ENCODE measurements at regions not wholly inside any gene's neighbourhood (a gene's known extent, or its start where the extent isn't known, plus 50 kb on each side); places are given as distances from the start of the nearest gene placed in this dataset.

DNA sequence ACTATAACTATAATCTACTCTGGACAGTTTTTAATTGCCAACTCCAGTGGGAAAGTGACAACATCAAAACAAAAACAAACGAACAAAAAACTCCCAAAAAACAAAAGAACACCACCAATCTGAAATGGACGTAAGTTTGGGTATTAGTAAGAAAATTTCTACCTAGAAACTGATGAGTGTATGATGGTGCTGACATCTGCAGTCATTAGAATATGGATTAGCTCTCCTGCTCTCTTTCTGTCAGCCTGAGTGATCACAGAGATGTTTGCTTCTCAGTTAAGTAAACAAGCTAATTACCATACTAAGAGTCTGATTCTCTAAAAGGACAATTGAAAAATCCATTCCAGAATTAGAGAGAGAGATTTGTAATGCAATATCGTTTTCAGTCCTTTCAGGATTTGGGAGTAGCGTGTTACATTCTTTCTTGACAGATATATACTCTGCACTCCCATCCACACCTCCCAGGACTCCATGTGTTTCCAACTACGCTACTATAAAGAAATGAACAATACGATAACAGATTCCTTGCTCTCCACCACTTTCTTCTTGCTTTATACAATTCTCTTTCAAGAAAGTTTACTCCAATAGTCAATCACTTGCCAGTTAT, 1347.4 kb upstream of the PIK3C3 start:
- no peak overlapping the region for H3K4me3 ChIP-seq (ENCODE audit: low read length)
- no peaks in the 10 kb centered on the region for H3K36me3 ChIP-seq (ENCODE audit: insufficient read depth, low read length)
- WGBS = 88% methylated on average over 4 of the region's 6 CpGs
- no peaks in the 10 kb centered on the region for H3K9me3 ChIP-seq (ENCODE audit: insufficient read depth, low read depth, low read length)
- 0 out of 2 replicates have a peak, but pooled peaks cover 2% of the 10 kb centered on the region for H3K4me1 ChIP-seq (ENCODE audit: insufficient read depth, low read length)
- no peak overlapping the region for H3K27ac ChIP-seq (ENCODE audit: low read depth, low read length)
- no peaks in the 10 kb centered on the region for H3K27me3 ChIP-seq (ENCODE audit: insufficient read depth, low read length)
- H3K9ac ChIP-seq (ENCODE audit: low read depth, low read length) = no peak overlapping the region

DNA sequence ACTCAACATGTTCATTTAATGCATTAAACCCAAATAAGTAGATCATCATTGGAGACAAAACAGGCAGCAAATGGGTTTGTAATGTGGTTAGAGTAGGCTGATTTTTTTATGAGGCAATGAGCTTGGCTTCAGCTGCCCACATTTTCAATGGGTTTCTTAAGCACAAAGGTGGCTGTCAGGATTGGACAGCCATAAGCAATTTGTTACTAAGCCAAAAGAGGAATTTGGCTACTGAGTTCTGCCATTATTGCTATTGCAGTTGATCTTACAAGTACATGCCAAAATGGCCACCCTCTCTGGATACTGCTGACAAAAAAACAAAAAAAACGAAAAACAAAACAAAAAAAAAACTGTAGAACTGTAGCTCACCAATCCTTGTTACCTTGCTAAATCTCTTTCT, 1348.0 kb upstream of the PIK3C3 start:
- WGBS = 50% methylated on average over 1 of the region's 1 CpG
- Histone ChIP-seq H3K9ac (ENCODE audit: low read depth, low read length) (no peak overlapping the region), H3K4me1 (ENCODE audit: insufficient read depth, low read length) (0 out of 2 replicates have a peak, but pooled peaks cover 2% of the 10 kb centered on the region), H3K9me3 (ENCODE audit: insufficient read depth, low read depth, low read length) (no peaks in the 10 kb centered on the region), H3K27ac (ENCODE audit: low read depth, low read length) (no peak overlapping the region), H3K36me3 (ENCODE audit: insufficient read depth, low read length) (no peaks in the 10 kb centered on the region), H3K4me3 (ENCODE audit: low read length) (no peak overlapping the region), H3K27me3 (ENCODE audit: insufficient read depth, low read length) (no peaks in the 10 kb centered on the region)

DNA sequence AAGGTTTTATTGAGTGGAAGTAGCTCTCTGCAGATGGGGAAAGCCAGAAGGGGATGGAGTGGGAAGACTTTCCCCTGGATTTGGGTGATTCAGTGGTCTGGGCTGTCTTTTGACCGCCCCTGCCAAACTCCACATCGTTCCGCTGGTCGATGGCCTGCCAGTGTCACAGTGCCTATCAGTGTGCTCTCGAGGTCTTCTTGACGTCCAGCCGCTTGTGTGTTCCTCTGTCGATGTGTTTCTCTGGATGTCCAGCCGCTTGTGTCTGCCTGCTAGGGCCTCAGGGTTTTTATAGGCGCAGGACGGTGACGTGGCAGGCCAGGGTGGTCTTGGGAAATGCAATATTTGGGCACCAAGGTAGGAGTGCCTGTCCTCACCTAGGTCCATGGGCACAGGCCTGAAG, 1371.4 kb upstream of the PIK3C3 start:
- H3K27me3 ChIP-seq (ENCODE audit: insufficient read depth, low read length) = no peaks in the 10 kb centered on the region
- 92% methylated on average over 12 of the region's 12 CpGs for WGBS
- no peak overlapping the region for H3K27ac ChIP-seq (ENCODE audit: low read depth, low read length)
- H3K9me3 ChIP-seq (ENCODE audit: insufficient read depth, low read depth, low read length) = peaks cover 17% of the 10 kb centered on the region
- H3K36me3 ChIP-seq (ENCODE audit: insufficient read depth, low read length) = no peaks in the 10 kb centered on the region
- H3K9ac ChIP-seq (ENCODE audit: low read depth, low read length) = no peak overlapping the region
- H3K4me1 ChIP-seq (ENCODE audit: insufficient read depth, low read length) = no peaks in the 10 kb centered on the region
- H3K4me3 ChIP-seq (ENCODE audit: low read length) = no peak overlapping the region

DNA sequence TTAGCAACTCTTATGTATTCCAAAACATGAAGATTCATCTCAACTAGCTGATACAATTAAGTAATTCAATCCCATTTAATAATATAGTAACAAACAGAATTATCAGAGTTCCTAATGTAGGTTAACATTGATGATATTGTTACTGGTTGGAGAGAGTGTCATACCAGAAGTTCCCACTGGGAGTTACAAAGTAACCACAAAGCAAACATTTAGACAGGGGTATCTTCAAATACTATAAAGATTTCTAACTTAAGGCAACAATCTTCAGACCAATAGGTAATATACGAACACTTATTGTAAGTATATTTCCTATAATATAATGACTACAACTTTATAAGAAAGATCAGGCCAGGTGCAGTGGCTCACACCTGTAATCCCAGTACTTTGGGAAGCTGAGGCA, 1372.9 kb upstream of the PIK3C3 start:
- Histone ChIP-seq H3K9ac (ENCODE audit: low read depth, low read length) (no peak overlapping the region), H3K4me3 (ENCODE audit: low read length) (no peak overlapping the region), H3K27ac (ENCODE audit: low read depth, low read length) (no peak overlapping the region), H3K27me3 (ENCODE audit: insufficient read depth, low read length) (no peaks in the 10 kb centered on the region), H3K36me3 (ENCODE audit: insufficient read depth, low read length) (no peaks in the 10 kb centered on the region), H3K4me1 (ENCODE audit: insufficient read depth, low read length) (peaks cover 8% of the 10 kb centered on the region), H3K9me3 (ENCODE audit: insufficient read depth, low read depth, low read length) (peaks cover 11% of the 10 kb centered on the region; the same call in 1 of the 2 replicates)
- WGBS = no CpG with 5 or more reads among the region's 1 CpG

DNA sequence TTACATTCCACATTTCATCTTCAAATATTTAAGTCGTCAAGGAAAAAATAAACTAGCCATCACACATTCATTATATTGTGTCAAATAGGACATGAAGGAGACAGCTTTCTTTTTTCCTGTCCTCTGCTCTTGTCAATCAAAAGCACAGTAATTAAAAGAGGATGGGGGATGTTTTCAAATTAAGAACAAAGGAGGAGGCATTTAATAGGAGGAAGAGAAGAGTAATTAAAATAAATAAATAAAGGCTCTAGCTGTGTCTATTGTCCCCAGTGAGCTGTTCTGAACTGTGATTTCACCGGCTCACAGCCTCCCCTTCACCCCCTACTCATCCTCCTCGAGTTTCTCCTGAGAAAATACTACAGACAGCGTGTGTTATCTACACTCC, 1377.1 kb upstream of the PIK3C3 start:
- WGBS = 69% methylated on average over 3 of the region's 4 CpGs
- H3K27me3 ChIP-seq (ENCODE audit: insufficient read depth, low read length) = no peaks in the 10 kb centered on the region
- H3K27ac ChIP-seq (ENCODE audit: low read depth, low read length) = no peak overlapping the region
- no peak overlapping the region for H3K9ac ChIP-seq (ENCODE audit: low read depth, low read length)
- H3K36me3 ChIP-seq (ENCODE audit: insufficient read depth, low read length) = no peaks in the 10 kb centered on the region
- H3K4me1 ChIP-seq (ENCODE audit: insufficient read depth, low read length) = peaks cover 22% of the 10 kb centered on the region
- H3K9me3 ChIP-seq (ENCODE audit: insufficient read depth, low read depth, low read length) = no peaks in the 10 kb centered on the region
- no peak overlapping the region for H3K4me3 ChIP-seq (ENCODE audit: low read length)

DNA sequence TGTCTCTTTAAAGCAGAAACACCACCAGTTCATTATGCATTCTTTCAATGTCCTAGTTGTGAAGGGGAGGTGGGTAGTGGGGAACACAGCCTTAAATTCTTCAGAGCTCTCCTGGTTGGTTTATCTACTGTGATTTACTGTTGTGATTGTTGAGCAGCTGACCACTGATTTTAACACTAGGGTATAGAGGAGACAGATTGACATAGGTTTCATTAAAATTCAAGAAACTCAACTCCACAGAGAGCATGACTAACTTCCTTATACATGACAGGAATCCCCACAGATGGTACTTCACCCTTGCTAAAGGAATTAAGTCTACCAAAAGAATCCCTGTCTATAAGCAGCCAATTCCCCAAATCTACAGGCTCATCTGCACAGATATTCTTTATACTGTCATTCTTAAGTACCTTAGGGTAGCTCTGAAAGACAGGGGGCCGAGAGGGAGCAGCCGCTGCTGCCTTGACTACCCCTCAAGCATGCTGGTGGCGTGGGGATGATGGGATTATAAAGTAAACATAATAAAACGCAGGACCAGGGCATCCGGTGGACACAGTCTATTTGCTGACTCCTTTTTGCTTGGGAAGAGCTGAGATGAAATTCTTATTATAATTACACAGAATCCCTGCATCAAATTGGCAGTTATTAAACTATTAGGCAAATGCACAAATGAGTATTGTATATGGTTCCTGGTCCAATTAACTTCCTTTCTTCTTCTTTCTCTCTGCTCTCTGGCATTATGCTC, 1377.6 kb upstream of the PIK3C3 start:
- Histone ChIP-seq H3K4me3 (ENCODE audit: low read length) (no peak overlapping the region), H3K27me3 (ENCODE audit: insufficient read depth, low read length) (no peaks in the 10 kb centered on the region), H3K27ac (ENCODE audit: low read depth, low read length) (no peak overlapping the region), H3K36me3 (ENCODE audit: insufficient read depth, low read length) (no peaks in the 10 kb centered on the region), H3K9me3 (ENCODE audit: insufficient read depth, low read depth, low read length) (no peaks in the 10 kb centered on the region), H3K4me1 (ENCODE audit: insufficient read depth, low read length) (peaks cover 22% of the 10 kb centered on the region), H3K9ac (ENCODE audit: low read depth, low read length) (no peak overlapping the region)
- 91% methylated on average over 5 of the region's 5 CpGs for WGBS

DNA sequence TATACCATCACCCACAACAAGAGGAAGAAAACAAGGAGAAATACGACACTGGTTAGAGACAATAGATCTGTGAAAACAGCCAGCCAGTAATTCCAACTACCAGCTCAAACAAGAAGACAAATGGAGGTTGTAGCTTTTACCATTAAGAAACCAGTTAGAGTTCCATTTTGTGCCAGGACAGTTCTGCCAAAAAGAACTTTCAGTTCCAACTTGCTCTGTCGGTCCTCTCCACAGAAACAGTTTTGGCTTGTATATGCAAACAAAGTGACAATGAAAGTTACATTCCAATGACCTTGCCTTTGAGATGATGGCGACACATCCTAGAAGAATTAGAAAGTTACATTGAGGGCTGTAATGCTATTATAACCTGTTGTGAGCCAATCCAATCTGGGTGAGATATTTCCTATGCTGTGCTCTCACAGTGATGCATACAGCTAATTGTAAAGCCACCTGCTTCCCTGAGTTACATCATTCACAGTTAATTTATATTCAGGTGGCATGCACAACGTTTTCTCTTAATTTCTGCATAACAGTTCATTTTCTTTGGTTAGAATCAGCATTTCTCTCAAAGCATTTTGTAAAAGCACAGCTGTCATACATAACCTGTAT, 1378.4 kb upstream of the PIK3C3 start:
- H3K9me3 ChIP-seq (ENCODE audit: insufficient read depth, low read depth, low read length) = no peaks in the 10 kb centered on the region
- H3K4me1 ChIP-seq (ENCODE audit: insufficient read depth, low read length) = peaks cover 22% of the 10 kb centered on the region
- no peak overlapping the region for H3K9ac ChIP-seq (ENCODE audit: low read depth, low read length)
- no peaks in the 10 kb centered on the region for H3K27me3 ChIP-seq (ENCODE audit: insufficient read depth, low read length)
- 55% methylated on average over 3 of the region's 4 CpGs for WGBS
- no peaks in the 10 kb centered on the region for H3K36me3 ChIP-seq (ENCODE audit: insufficient read depth, low read length)
- H3K4me3 ChIP-seq (ENCODE audit: low read length) = no peak overlapping the region
- H3K27ac ChIP-seq (ENCODE audit: low read depth, low read length) = no peak overlapping the region

DNA sequence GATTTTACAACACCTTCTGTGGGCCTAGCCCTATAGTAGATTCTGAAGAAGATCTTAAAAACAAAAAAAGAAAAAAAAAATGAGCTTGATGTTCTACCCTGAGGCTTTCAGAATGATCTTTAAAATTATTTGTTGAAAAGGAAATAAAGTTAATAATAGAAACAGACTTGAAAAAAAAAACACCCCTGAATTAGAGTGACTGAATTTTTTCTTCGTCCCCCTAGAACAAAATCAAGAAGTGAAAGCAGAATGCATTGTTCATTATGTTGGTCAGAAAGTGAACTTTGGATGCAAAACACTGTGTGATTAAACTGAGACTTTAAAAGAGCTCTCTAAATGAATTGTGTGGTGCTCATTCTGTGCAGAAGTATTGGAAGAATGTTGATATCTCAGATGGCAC, 1384.4 kb upstream of the PIK3C3 start:
- H3K4me1 ChIP-seq (ENCODE audit: insufficient read depth, low read length) = no peaks in the 10 kb centered on the region
- H3K27ac ChIP-seq (ENCODE audit: low read depth, low read length) = no peak overlapping the region
- H3K27me3 ChIP-seq (ENCODE audit: insufficient read depth, low read length) = no peaks in the 10 kb centered on the region
- 100% methylated on average over 1 of the region's 1 CpG for WGBS
- H3K4me3 ChIP-seq (ENCODE audit: low read length) = no peak overlapping the region
- no peaks in the 10 kb centered on the region for H3K36me3 ChIP-seq (ENCODE audit: insufficient read depth, low read length)
- H3K9ac ChIP-seq (ENCODE audit: low read depth, low read length) = no peak overlapping the region
- H3K9me3 ChIP-seq (ENCODE audit: insufficient read depth, low read depth, low read length) = no peaks in the 10 kb centered on the region

DNA sequence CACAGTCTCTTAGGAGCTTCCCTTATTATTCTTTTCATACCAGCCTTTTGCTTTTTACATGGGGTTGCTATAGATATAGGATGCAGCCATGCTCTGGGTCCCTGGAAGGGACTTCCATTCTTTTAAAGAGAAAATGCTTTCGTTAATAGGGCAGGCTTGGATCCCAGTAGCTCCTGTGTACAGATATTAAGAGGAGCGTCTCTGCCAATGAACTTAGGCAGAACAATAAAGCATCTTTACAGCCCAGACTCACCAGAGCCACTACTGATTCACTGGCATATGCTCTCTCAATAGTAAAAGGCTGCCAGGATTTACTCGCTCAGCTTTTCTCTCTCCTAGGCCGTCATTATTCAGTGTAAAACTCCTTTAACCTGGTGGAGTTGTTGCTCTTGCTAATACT, 1385.4 kb upstream of the PIK3C3 start:
- H3K4me3 ChIP-seq (ENCODE audit: low read length) = no peak overlapping the region
- no peaks in the 10 kb centered on the region for H3K27me3 ChIP-seq (ENCODE audit: insufficient read depth, low read length)
- no peaks in the 10 kb centered on the region for H3K9me3 ChIP-seq (ENCODE audit: insufficient read depth, low read depth, low read length)
- H3K36me3 ChIP-seq (ENCODE audit: insufficient read depth, low read length) = no peaks in the 10 kb centered on the region
- WGBS = 85% methylated on average over 4 of the region's 4 CpGs
- H3K27ac ChIP-seq (ENCODE audit: low read depth, low read length) = no peak overlapping the region
- no peaks in the 10 kb centered on the region for H3K4me1 ChIP-seq (ENCODE audit: insufficient read depth, low read length)
- no peak overlapping the region for H3K9ac ChIP-seq (ENCODE audit: low read depth, low read length)

DNA sequence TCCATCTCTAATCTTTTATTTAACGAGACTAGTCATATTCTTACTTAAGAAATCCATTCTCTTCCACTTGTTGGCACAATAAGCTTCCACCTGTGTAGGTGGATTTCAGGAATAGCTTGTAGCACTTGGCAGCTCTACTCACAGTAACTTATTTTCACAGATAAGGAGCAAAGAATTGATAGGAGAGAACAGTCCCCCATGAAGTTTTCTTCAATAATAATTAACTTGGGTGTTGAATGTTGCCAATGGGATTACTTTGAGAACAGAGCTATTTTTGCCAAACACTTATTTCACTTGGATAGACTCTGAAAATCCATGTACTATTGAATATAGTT, 1388.6 kb upstream of the PIK3C3 start:
- WGBS = no CpG with 5 or more reads among the region's 1 CpG
- Histone ChIP-seq H3K27me3 (ENCODE audit: insufficient read depth, low read length) (no peaks in the 10 kb centered on the region), H3K27ac (ENCODE audit: low read depth, low read length) (no peak overlapping the region), H3K4me1 (ENCODE audit: insufficient read depth, low read length) (no peaks in the 10 kb centered on the region), H3K9me3 (ENCODE audit: insufficient read depth, low read depth, low read length) (no peaks in the 10 kb centered on the region), H3K36me3 (ENCODE audit: insufficient read depth, low read length) (no peaks in the 10 kb centered on the region), H3K4me3 (ENCODE audit: low read length) (no peak overlapping the region), H3K9ac (ENCODE audit: low read depth, low read length) (no peak overlapping the region)

DNA sequence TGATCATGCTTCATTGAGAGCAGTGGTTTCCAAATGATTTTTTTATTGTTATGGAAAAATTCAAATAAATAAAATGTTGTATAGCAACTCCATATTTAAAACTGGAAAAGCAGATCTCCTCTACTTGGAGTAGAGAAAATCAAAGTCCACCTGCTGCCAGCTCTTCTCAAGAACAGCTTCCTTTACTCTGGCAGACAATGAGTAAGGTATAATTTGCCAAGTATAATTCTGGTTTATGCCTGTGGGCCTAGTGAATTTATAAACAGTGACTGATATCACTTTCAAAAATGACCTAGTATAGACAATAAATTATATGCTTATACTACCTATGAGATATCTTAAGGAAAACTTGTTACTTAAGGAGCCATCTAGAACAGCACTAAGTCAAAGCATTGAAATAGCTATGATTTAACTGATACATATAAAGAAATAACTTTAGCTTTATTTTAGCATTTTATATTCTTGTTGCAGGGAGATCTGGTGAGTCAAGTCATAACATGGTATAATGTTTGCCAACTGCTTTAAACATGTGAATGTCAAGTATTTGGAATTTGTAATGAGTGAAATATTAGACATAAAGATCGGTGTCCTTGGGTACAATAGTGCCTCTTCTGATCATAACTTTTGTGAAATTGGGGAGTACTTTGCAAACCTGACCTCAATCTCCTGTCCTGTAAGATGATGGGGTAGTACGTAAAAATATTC, 1389.1 kb upstream of the PIK3C3 start:
- Histone ChIP-seq H3K27me3 (ENCODE audit: insufficient read depth, low read length) (no peaks in the 10 kb centered on the region), H3K4me3 (ENCODE audit: low read length) (no peak overlapping the region), H3K36me3 (ENCODE audit: insufficient read depth, low read length) (no peaks in the 10 kb centered on the region), H3K27ac (ENCODE audit: low read depth, low read length) (no peak overlapping the region), H3K9ac (ENCODE audit: low read depth, low read length) (no peak overlapping the region), H3K4me1 (ENCODE audit: insufficient read depth, low read length) (no peaks in the 10 kb centered on the region), H3K9me3 (ENCODE audit: insufficient read depth, low read depth, low read length) (no peaks in the 10 kb centered on the region)
- WGBS = 32% methylated on average over 1 of the region's 2 CpGs
